ENCODE measurements at regions not wholly inside any gene's neighbourhood (a gene's known extent, or its start where the extent isn't known, plus 50 kb on each side); places are given as distances from the start of the nearest gene placed in this dataset.

DNA sequence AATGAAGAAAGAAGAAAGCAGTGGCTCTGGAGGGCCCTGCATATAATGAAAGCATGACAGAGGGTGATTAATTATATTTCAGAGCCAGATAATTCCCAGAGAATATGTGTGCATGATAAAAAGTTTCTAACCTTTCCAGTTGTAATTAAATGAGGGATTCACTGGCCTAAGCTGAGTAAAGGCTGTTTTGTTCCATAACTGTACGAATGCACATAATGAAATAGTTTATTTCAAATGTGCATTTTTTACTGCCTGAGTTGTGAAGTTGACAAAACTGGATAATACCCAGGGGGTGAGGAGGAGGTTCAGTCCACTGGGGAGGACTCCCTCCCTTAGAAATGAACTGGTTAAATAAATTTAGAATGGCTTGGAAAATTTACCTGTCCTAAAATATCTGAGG, 616.4 kb downstream of the TAFA4 start:
- TF ChIP-seq POLR2A (IDR thresholded peaks at IDR 0.05; ENCODE audit: low read length) (no peak), GATA1 (IDR thresholded peaks at IDR 0.05; ENCODE audit: low read depth, low read length) (no peak)

Data from erythroblast (primary cell).